VCaP (cell line): ENCODE measurements at regions not wholly inside any gene's neighbourhood (a gene's known extent, or its start where the extent isn't known, plus 50 kb on each side); places are given as distances from the start of the nearest gene placed in this dataset.

Experiments used
- H3K27ac ChIP-seq: fragments of 450-650 bp; 2 replicates; pipeline ENCODE4 v1.5.1; 2017
- TF ChIP-seq, protein P1 (sequence below): fragments of 450-650 bp; conservative IDR thresholded peaks from 2 replicates; pipeline ENCODE4 v1.5.1; 2017; ENCODE audit warnings: mild to moderate bottlenecking, moderate library complexity

GRCh38 chr17:36869856-36870719 is 67.2 kb upstream of the LHX1 start:
- H3K27ac ChIP-seq = no peak overlapping the region
- TF ChIP-seq, protein P1, sequence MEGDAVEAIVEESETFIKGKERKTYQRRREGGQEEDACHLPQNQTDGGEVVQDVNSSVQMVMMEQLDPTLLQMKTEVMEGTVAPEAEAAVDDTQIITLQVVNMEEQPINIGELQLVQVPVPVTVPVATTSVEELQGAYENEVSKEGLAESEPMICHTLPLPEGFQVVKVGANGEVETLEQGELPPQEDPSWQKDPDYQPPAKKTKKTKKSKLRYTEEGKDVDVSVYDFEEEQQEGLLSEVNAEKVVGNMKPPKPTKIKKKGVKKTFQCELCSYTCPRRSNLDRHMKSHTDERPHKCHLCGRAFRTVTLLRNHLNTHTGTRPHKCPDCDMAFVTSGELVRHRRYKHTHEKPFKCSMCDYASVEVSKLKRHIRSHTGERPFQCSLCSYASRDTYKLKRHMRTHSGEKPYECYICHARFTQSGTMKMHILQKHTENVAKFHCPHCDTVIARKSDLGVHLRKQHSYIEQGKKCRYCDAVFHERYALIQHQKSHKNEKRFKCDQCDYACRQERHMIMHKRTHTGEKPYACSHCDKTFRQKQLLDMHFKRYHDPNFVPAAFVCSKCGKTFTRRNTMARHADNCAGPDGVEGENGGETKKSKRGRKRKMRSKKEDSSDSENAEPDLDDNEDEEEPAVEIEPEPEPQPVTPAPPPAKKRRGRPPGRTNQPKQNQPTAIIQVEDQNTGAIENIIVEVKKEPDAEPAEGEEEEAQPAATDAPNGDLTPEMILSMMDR = no peak

DNA sequence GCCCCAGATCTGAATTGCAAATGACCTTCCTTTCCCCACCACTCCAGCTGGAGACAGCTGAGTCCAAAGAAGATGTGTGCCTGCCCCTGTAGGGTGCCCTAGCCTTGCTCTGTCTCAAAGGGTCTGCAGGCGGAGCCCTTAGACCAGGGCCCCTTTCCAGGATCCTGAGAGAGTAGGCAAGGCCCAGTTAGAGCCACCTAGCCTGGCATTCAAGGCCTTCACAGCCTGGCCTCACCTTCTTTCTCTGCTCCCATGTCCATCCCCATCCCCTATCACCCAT is 66.6 kb upstream of the LHX1 start:
- H3K27ac ChIP-seq = no peak overlapping the region
- TF ChIP-seq, protein P1 = no peak

DNA sequence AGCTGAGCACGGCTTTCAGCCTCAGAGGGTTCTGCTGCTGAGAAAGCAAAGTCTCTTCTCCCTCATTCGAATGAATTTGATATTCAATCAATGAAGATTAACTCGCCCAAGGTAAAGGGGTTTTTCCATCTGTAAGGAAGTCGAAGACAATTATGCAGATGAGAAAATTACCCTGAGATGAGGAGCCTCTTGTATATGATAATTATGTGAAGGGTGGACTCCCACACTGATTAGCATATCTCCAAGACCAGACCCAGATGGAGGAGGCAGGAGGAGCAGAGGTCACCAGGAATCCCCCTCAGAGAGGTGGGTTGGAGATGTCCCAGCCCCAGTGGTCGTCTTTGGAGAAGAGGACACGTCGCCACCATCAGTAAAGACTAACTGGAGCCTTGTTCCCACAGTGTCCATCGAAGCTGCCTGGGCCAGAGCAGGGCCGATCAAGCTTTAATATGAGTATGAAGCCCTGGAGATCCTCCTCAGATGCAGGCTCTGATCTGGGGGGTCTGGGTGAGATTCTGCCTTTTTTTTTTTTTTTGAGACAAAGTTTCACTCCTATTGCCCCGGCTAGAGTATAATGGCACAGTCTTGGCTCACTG is 61.5 kb upstream of the LHX1 start:
- H3K27ac ChIP-seq = no peak overlapping the region

GRCh38 chr17:36876966-36877365 is 60.3 kb upstream of the LHX1 start:
- TF ChIP-seq, protein P1 = no peak
- H3K27ac ChIP-seq = no peak overlapping the region

More for the DNA sequence above, 61.5 kb upstream of the LHX1 start:
- TF ChIP-seq, protein P1 = no peak

GRCh38 chr17:36877771-36878170 is 59.5 kb upstream of the LHX1 start:
- TF ChIP-seq, protein P1 = no peak
- H3K27ac ChIP-seq = no peak overlapping the region

GRCh38 chr17:36878216-36878615 is 59.1 kb upstream of the LHX1 start:
- H3K27ac ChIP-seq = no peak overlapping the region
- TF ChIP-seq, protein P1 = no peak

DNA sequence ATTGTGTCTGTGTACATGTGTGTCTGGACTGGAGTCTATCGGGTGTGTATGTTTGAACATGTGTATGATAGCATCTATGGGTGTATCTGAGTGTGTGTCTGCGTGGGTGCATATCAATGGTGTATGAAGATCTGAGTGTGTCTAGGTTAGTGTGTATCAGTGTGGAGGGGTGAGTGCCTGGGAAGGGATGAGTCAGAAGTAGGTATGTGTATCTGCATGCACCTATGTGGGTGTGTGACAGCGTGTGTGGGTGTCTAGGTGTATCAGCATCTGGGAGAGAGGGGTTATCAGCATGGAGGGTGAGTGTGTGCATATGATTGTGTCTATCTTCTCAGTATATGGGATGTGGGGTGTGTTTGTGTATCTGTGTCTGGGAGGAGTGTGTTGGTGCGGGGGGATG is 58.2 kb upstream of the LHX1 start:
- TF ChIP-seq, protein P1 = no peak
- H3K27ac ChIP-seq = no peak overlapping the region
